Brain microvascular endothelial cell (primary cell): ENCODE measurements at regions not wholly inside any gene's neighbourhood (a gene's known extent, or its start where the extent isn't known, plus 50 kb on each side); places are given as distances from the start of the nearest gene placed in this dataset.

Source experiments
- DNase-seq: peaks from one replicate; pipeline ENCODE4 v3.0.0-alpha.2; 2020
- H3K27ac ChIP-seq: fragments of 250-450 bp; sonication (Bioruptor Pico); 2 replicates; pipeline ENCODE4 v1.5.1; 2020; ENCODE audit warnings: mild to moderate bottlenecking, moderate library complexity
- H3K27me3 ChIP-seq: fragments of 250-450 bp; sonication (Bioruptor Pico); replicated peaks from 2 replicates; pipeline ENCODE4 v1.5.1; 2020; ENCODE audit warnings: mild to moderate bottlenecking
- H3K36me3 ChIP-seq: fragments of 250-450 bp; sonication (Bioruptor Pico); replicated peaks from 2 replicates; pipeline ENCODE4 v1.5.1; 2020; ENCODE audit warnings: mild to moderate bottlenecking
- H3K4me3 ChIP-seq: 2 replicates; pipeline ENCODE4 v1.5.1; 2011; ENCODE audit warnings: low read depth, mild to moderate bottlenecking, control low read depth, low read length, moderate library complexity
- CTCF ChIP-seq: IDR thresholded peaks from 2 replicates; pipeline ENCODE4 v1.5.1; 2011; ENCODE audit warnings: low read depth, mild to moderate bottlenecking, moderate library complexity, low read length, control low read depth, inconsistent platforms; ENCODE audit errors: missing control alignments
- in situ Hi-C: cut with HindIII; loops from 2 replicates; pipeline ENCODE4 v1.10.0; 2017; ENCODE audit warnings: low sequenced_read_pairs, low pct_ligation_motif_present

DNA sequence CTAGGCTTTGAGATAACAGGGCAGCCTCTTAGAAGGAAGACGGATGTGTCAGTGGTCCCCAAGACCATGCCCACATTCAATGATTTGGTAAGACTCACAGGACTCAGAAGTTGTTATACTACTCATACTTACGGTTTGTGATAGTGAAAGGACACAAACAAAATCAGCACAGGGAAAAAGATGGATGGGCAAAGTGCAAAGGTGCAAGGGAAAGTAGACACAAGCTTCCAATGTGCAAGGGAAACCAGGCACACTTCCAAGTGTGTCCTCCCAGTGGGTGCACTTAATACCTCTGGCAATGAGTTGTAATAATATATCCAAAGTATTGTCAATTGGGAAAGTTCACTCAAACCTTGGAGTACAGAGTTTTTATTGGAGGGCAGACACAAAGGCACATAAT lies 53.8 kb upstream of the VCX start:
- in situ Hi-C loops: no loop called here
- Histone ChIP-seq H3K27ac (no peak overlapping the region), H3K27me3 (no peaks in the 10 kb centered on the region), H3K4me3 (no peak overlapping the region), H3K36me3 (no peaks in the 10 kb centered on the region)
- no peak for DNase-seq
- no peak for TF ChIP-seq CTCF

GRCh38 chrX:7788334-7788733 lies 54.6 kb upstream of the VCX start:
- H3K4me3 ChIP-seq: no peak overlapping the region
- H3K27me3 ChIP-seq: no peaks in the 10 kb centered on the region
- no peak for DNase-seq
- H3K27ac ChIP-seq: no peak overlapping the region
- in situ Hi-C loops: no loop called here
- no peaks in the 10 kb centered on the region for H3K36me3 ChIP-seq
- TF ChIP-seq CTCF: no peak

DNA sequence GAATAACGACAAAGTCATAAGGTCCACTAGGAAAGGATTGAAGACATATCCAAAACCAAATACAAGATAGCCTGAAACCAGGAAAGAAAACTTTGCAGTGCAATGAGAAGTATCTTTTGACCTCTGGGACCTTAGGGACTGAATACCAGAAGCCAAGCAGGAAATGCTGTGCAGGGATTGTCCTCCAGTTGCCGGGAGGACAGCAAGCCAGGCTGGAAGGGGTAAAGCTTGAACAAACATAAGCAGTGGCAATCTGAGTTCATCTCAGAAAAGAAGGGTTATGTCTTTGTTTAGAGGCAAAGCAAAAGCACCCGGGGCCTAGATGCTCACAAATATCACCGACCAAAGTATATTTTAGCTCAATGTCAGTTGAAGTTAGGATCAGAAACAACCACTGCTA lies 55.3 kb upstream of the VCX start:
- TF ChIP-seq CTCF: no peak
- Histone ChIP-seq H3K4me3 (no peak overlapping the region), H3K36me3 (no peaks in the 10 kb centered on the region), H3K27ac (no peak overlapping the region), H3K27me3 (no peaks in the 10 kb centered on the region)
- in situ Hi-C loops: no loop called here
- no peak for DNase-seq

GRCh38 chrX:7784580-7784979 lies 58.4 kb upstream of the VCX start:
- Histone ChIP-seq H3K27me3 (no peaks in the 10 kb centered on the region), H3K36me3 (no peaks in the 10 kb centered on the region), H3K4me3 (no peak overlapping the region), H3K27ac (no peak overlapping the region)
- TF ChIP-seq CTCF: no peak
- in situ Hi-C loops: no loop called here
- DNase-seq: no peak

- Histone ChIP-seq H3K27me3 (no peaks in the 10 kb centered on the region), H3K4me3 (no peak overlapping the region), H3K27ac (no peak overlapping the region), H3K36me3 (no peaks in the 10 kb centered on the region)
- in situ Hi-C loops: no loop called here
- TF ChIP-seq CTCF: no peak
- no peak for DNase-seq
These were observed 63.3 kb upstream of the VCX start for GRCh38 chrX:7779644-7780043.

DNA sequence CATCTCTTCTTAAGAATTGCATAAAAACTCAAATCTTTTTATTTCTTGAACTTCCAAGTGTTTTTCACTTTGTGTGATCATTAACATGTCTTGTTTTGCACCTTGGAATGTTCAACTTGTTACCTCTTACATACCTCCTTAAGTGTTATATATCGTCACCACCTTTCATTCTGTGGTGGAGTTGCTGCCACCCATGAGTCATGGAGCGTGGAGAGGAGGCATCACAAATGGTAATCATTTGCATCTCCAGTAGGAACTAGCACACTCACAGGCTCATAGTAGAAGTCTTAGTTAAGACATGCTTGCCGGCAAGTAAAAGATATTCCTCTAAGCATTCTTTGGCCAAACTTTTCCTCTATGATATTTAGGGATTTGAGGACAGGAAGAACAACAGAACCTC lies 67.0 kb upstream of the VCX start:
- no peaks in the 10 kb centered on the region for H3K36me3 ChIP-seq
- no peaks in the 10 kb centered on the region for H3K27me3 ChIP-seq
- TF ChIP-seq CTCF: no peak
- H3K4me3 ChIP-seq: no peak overlapping the region
- no peak for DNase-seq
- no peak overlapping the region for H3K27ac ChIP-seq
- in situ Hi-C loops: no loop called here
